DMS 273 (cell line): ENCODE measurements at regions not wholly inside any gene's neighbourhood (a gene's known extent, or its start where the extent isn't known, plus 50 kb on each side); places are given as distances from the start of the nearest gene placed in this dataset.

ENCODE experiments used
- DNase-seq: peaks from one replicate; lab custom pipeline; 2025; ENCODE audit not compliant: unreplicated experiment; lab: John Stamatoyannopoulos, UW

- no peak for DNase-seq
These were observed 101.9 kb downstream of the EFNB1 start for GRCh38 chrX:68930542-68931317.

GRCh38 chrX:68929332-68930150, 100.7 kb downstream of the EFNB1 start:
- peak; percentile 56 for DNase-seq

- DNase-seq, result no peak
These were observed 99.6 kb downstream of the EFNB1 start for GRCh38 chrX:68928401-68928800.

GRCh38 chrX:68927178-68927577, 98.4 kb downstream of the EFNB1 start:
- DNase-seq, result no peak

GRCh38 chrX:68923147-68923546, 94.3 kb downstream of the EFNB1 start:
- DNase-seq, result no peak

- no peak for DNase-seq
These were observed 93.2 kb downstream of the EFNB1 start for GRCh38 chrX:68922013-68922412.

GRCh38 chrX:68920561-68920960, 91.7 kb downstream of the EFNB1 start:
- DNase-seq, result no peak

GRCh38 chrX:68919707-68920106, 90.9 kb downstream of the EFNB1 start:
- no peak for DNase-seq

- DNase-seq, result no peak
These were observed 89.4 kb downstream of the EFNB1 start for GRCh38 chrX:68918202-68918601.

- no peak for DNase-seq
These were observed 89.0 kb downstream of the EFNB1 start for GRCh38 chrX:68917799-68918198.

- no peak for DNase-seq
These were observed 88.1 kb downstream of the EFNB1 start for GRCh38 chrX:68916891-68917290.

GRCh38 chrX:68915778-68916177, 87.0 kb downstream of the EFNB1 start:
- no peak for DNase-seq

GRCh38 chrX:68914479-68914946, 85.7 kb downstream of the EFNB1 start:
- no peak for DNase-seq

GRCh38 chrX:68913249-68913547, 84.4 kb downstream of the EFNB1 start:
- no peak for DNase-seq

GRCh38 chrX:68912113-68912512, 83.3 kb downstream of the EFNB1 start:
- DNase-seq, result no peak

GRCh38 chrX:68910731-68911428, 82.1 kb downstream of the EFNB1 start:
- DNase-seq, result no peak

- DNase-seq, result no peak
These were observed 81.1 kb downstream of the EFNB1 start for GRCh38 chrX:68909945-68910344.

- no peak for DNase-seq
These were observed 79.2 kb downstream of the EFNB1 start for GRCh38 chrX:68908071-68908470.

- no peak for DNase-seq
These were observed 74.1 kb downstream of the EFNB1 start for GRCh38 chrX:68902706-68903504.

GRCh38 chrX:68901519-68901918, 72.7 kb downstream of the EFNB1 start:
- DNase-seq, result no peak

- no peak for DNase-seq
These were observed 69.8 kb downstream of the EFNB1 start for GRCh38 chrX:68898598-68898997.
